GM20000 (cell line): ENCODE measurements at regions not wholly inside any gene's neighbourhood (a gene's known extent, or its start where the extent isn't known, plus 50 kb on each side); places are given as distances from the start of the nearest gene placed in this dataset.

Experiments used
- DNase-seq: peaks from one replicate; pipeline ENCODE4 v3.0.0; 2012; ENCODE audit warnings: low spot score
- TF ChIP-seq, protein P1 (sequence below): IDR thresholded peaks from 2 replicates; pipeline ENCODE4 v1.5.1; 2012; ENCODE audit warnings: mild to moderate bottlenecking, control low read depth; ENCODE audit errors: extremely low read depth, missing control alignments

DNA sequence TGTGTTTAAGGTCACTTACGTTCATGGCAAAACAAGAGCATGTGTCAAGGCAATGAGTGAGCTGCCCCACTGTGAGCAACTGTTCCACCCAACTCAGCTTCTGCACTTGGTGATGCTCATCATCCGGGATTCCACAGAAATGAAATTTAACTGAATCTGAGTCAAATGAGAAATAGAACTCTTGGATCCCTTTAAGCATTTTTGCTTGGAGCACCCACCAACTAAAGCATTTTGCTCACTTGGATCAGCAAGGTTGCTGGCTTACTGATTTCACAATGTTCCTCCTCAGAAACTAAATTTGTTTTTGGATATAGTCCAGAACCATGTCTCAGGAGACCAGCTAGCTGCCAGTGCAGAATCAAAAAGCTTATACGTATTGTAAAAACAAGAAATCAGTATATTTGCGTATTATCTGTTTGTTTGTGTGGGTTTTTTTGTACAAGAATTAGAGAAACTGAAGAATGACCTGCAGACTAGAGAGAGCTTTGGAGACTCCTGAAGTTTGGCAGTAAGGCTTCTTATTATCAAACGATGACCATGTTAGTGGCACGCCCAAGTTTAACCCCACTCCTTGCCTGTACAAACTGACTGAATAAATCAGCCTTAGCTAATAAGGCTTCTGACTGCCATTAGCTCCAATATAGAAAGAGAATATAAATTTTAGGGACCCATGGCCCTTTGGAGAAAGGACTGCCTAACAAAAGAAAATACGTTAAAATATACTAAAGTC is 153.8 kb upstream of the FST start:
- no peak for DNase-seq
- TF ChIP-seq, protein P1, sequence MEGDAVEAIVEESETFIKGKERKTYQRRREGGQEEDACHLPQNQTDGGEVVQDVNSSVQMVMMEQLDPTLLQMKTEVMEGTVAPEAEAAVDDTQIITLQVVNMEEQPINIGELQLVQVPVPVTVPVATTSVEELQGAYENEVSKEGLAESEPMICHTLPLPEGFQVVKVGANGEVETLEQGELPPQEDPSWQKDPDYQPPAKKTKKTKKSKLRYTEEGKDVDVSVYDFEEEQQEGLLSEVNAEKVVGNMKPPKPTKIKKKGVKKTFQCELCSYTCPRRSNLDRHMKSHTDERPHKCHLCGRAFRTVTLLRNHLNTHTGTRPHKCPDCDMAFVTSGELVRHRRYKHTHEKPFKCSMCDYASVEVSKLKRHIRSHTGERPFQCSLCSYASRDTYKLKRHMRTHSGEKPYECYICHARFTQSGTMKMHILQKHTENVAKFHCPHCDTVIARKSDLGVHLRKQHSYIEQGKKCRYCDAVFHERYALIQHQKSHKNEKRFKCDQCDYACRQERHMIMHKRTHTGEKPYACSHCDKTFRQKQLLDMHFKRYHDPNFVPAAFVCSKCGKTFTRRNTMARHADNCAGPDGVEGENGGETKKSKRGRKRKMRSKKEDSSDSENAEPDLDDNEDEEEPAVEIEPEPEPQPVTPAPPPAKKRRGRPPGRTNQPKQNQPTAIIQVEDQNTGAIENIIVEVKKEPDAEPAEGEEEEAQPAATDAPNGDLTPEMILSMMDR: no peak

DNA sequence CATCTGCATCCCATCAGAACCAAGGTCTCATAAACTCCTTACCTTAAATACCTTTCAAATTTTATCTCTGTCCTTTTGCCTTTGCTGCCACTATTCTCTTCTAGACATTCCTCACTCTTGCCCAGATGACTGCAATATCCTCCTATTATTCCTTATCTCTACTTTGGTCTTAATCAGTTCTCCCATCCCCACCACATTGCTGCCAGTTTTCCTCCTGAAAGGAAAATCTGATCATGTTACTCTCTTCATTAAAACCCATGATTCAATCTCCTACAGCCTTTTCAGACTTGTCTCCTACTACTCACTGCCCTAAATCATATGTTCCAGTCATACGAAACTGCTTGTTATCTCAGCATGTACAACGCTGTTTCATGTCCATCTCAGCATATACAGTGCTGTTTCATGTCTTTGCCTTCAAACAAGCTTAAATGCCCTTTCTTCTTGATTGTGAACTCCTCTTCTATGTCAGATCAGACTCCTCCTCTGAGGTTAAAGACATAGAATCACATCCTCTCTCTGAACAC is 152.6 kb upstream of the FST start:
- TF ChIP-seq, protein P1: no peak
- no peak for DNase-seq

- TF ChIP-seq, protein P1: no peak
- no peak for DNase-seq
These were observed 149.9 kb upstream of the FST start for GRCh38 chr5:53330491-53330890.

GRCh38 chr5:53331463-53331862 is 149.0 kb upstream of the FST start:
- DNase-seq: no peak
- TF ChIP-seq, protein P1: no peak

- DNase-seq: no peak
- TF ChIP-seq, protein P1: no peak
These were observed 147.3 kb upstream of the FST start for GRCh38 chr5:53333160-53333559.

DNA sequence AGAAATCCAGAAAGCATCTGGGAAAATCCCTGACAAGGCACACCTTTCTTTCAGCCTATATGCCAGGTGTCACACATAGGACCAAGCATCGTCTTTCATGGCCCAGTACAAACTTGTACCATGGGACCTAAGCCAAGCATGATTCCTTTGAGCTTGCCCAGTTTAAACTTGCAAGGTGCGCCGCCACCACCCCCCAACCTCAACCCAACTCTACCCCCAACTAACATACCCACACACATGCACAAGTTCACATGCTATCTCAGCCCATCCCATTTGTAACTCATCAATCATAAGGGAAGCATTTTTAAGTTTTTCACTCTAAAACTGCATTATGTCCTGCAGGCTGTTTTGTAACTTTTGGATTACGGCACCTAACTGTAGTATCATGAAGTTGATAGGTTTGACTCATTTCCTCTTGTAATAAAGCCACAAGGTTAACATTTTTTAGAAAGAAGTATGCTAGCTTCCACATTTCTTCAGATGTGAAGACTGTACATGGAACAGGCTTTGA is 145.9 kb upstream of the FST start:
- TF ChIP-seq, protein P1: no peak
- no peak for DNase-seq

DNA sequence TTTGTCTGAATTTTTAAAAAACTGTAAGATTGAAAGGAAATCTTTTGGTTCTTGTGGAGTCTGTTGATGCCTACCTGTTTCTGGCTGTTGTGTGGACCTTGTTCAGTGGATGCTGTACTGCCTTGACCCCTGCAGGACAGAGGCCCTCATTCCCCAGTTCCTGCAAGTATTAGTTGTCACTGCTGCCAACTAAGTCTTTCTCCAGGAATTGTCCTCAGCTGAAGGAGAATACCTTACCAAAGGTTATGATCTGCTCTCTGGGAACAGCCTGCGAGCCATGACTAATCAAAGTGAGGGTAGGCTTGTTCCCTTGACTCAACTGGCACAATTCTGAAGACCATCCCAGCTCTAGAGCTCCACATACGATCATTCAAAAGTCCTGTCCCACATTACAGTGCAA is 145.3 kb upstream of the FST start:
- TF ChIP-seq, protein P1: no peak
- no peak for DNase-seq
